HCT116 (cell line): ENCODE measurements at regions not wholly inside any gene's neighbourhood (a gene's known extent, or its start where the extent isn't known, plus 50 kb on each side); places are given as distances from the start of the nearest gene placed in this dataset.

ENCODE experiments used
- ATAC-seq: fragments of 200-7000 bp; cut with Tn5 transposase; 2 replicates; pipeline ENCODE4 v1.9.1; 2020; ENCODE audit warnings: mild to moderate bottlenecking, moderate library complexity
- BruUV-seq: library from RNA; stranded (reverse); fragments of 400-500 nt; replicated peaks from 2 replicates; lab custom pipeline; 2021; lab: Mats Ljungman, UMichigan
- CTCF ChIA-PET: fragments of 300-600 bp; sonication (Branson Sonifier 250); formaldehyde crosslinking; loops from one replicate; lab custom pipeline; 2021; ENCODE audit warnings: antibody characterized with exemption; lab: Charles Lee
- POLR2A ChIA-PET: fragments of 300-600, 350-600 bp; sonication (Branson Sonifier 250); formaldehyde crosslinking; loops from one replicate; lab custom pipeline; 2021; ENCODE audit warnings: antibody characterized with exemption; lab: Charles Lee
- RAD21 ChIA-PET, 2 experiments: fragments of 300-600 bp; sonication (Branson Sonifier 250); formaldehyde crosslinking; loops; one replicate each; lab custom pipeline; 2023; ENCODE audit warnings: low total read pairs in 2 of 2; ENCODE audit not compliant: uncharacterized antibody in 2 of 2, unreplicated experiment in 2 of 2, low non-redundant PET in 1 of 2; lab: Charles Lee
- DNase-seq: peaks from one replicate; pipeline ENCODE4 v3.0.0-alpha.2; 2010; ENCODE audit warnings: low read depth, low spot score
- H2AFZ ChIP-seq: fragments of 200-600 bp; shearing (Covaris generic), sonication (generic); 2 replicates; pipeline ENCODE4 v1.6.1; 2017; ENCODE audit warnings: low read depth, mixed run types, mixed read lengths, antibody characterized with exemption, low read length; ENCODE audit not compliant: poor library complexity, severe bottlenecking
- H3K27ac ChIP-seq: 2 replicates; pipeline ENCODE4 v1.5.1; 2012; ENCODE audit warnings: low read depth, low read length
- H3K27me3 ChIP-seq: fragments of 200-600 bp; sonication (generic); 2 replicates; pipeline ENCODE4 v1.6.1; 2016; ENCODE audit warnings: mixed run types, low read length, mixed read lengths; ENCODE audit not compliant: insufficient read depth
- H3K36me3 ChIP-seq, 2 experiments: fragments of 200-500 bp in 1 of 2; fragments of 200-600 bp in 1 of 2; sonication (Bioruptor generic) in 1 of 2; sonication (generic) in 1 of 2; 2 replicates each; pipeline versions ENCODE4 v1.5.1 to v1.6.1; 2014 to 2016; ENCODE audit warnings: low read length in 2 of 2, inconsistent platforms in 1 of 2, mixed read lengths in 1 of 2, mixed run types in 1 of 2; ENCODE audit not compliant: insufficient read depth in 2 of 2, control insufficient read depth in 1 of 2
- H3K4me1 ChIP-seq, 2 experiments: fragments of 200-600 bp in 1 of 2; sonication (generic) in 1 of 2; 2 replicates each; pipeline versions ENCODE4 v1.5.1 to v1.6.1; 2012 to 2017; ENCODE audit warnings: low read length in 2 of 2, inconsistent platforms in 1 of 2, mild to moderate bottlenecking in 1 of 2, mixed read lengths in 1 of 2, mixed run types in 1 of 2, moderate library complexity in 1 of 2; ENCODE audit not compliant: insufficient read depth in 2 of 2, control insufficient read depth in 1 of 2
- H3K4me2 ChIP-seq: fragments of 200-600 bp; sonication (generic); 2 replicates; pipeline ENCODE4 v1.6.1; 2017; ENCODE audit warnings: mixed run types, low read length, mixed read lengths
- H3K4me3 ChIP-seq, 2 experiments: fragments of 200-600 bp in 1 of 2; sonication (generic) in 1 of 2; replicated peaks in 1 of 2; 2 replicates each; pipeline ENCODE4 v1.5.1; 2011 to 2016; ENCODE audit warnings: low read length in 2 of 2, control low read depth in 1 of 2, low read depth in 1 of 2, mild to moderate bottlenecking in 1 of 2, mixed read lengths in 1 of 2, mixed run types in 1 of 2
- H3K79me2 ChIP-seq: fragments of 200-600 bp; sonication (generic); 2 replicates; pipeline ENCODE4 v1.6.1; 2017; ENCODE audit warnings: mild to moderate bottlenecking, mixed run types, low read length, moderate library complexity, mixed read lengths; ENCODE audit not compliant: insufficient read depth
- H3K9ac ChIP-seq: fragments of 200-600 bp; sonication (generic); 2 replicates; pipeline ENCODE4 v1.6.1; 2016; ENCODE audit warnings: low read length, mixed read lengths
- H3K9me2 ChIP-seq: fragments of 200-600 bp; sonication (generic), shearing (Covaris generic); 2 replicates; pipeline ENCODE4 v1.6.1; 2017; ENCODE audit warnings: mixed run types, mild to moderate bottlenecking, moderate library complexity; ENCODE audit not compliant: insufficient read depth
- H3K9me3 ChIP-seq, 2 experiments: fragments of 200-500 bp in 1 of 2; fragments of 200-600 bp in 1 of 2; sonication (Bioruptor generic) in 1 of 2; sonication (generic) in 1 of 2; 2 replicates each; pipeline ENCODE4 v1.6.1; 2014 to 2017; ENCODE audit warnings: low read length in 2 of 2, mixed read lengths in 2 of 2, inconsistent platforms in 1 of 2, low read depth in 1 of 2, mild to moderate bottlenecking in 1 of 2, mixed run types in 1 of 2, moderate library complexity in 1 of 2; ENCODE audit not compliant: control insufficient read depth in 1 of 2, insufficient read depth in 1 of 2
- H4K20me1 ChIP-seq: fragments of 200-600 bp; sonication (generic), shearing (Covaris generic); 2 replicates; pipeline ENCODE4 v1.6.1; 2017; ENCODE audit warnings: mixed run types, mild to moderate bottlenecking, moderate library complexity; ENCODE audit not compliant: insufficient read depth
- EGR1 ChIP-seq: IDR thresholded peaks from 2 replicates; pipeline ENCODE4 v1.6.1; 2012; ENCODE audit warnings: low read depth
- ELF1 ChIP-seq: IDR thresholded peaks from 2 replicates; pipeline ENCODE4 v1.6.1; 2012; ENCODE audit warnings: low read depth, borderline replicate concordance
- EZH2 ChIP-seq: fragments of 200-600 bp; sonication (generic); IDR thresholded peaks from 2 replicates; pipeline ENCODE4 v1.6.1; 2017; ENCODE audit warnings: antibody characterized with exemption, mixed run types
- FOSL1 ChIP-seq: IDR thresholded peaks from 2 replicates; pipeline ENCODE4 v1.6.1; 2012; ENCODE audit warnings: low read depth
- POLR2AphosphoS5 ChIP-seq: IDR thresholded peaks from 2 replicates; pipeline ENCODE4 v1.6.1; 2011; ENCODE audit warnings: mild to moderate bottlenecking, low read depth, low read length, moderate library complexity
- SIN3A ChIP-seq: IDR thresholded peaks from 2 replicates; pipeline ENCODE4 v1.6.1; 2012; ENCODE audit warnings: low read depth
- SRF ChIP-seq: IDR thresholded peaks from 2 replicates; pipeline ENCODE4 v1.6.1; 2012; ENCODE audit warnings: low read depth
- TCF7L2 ChIP-seq: IDR thresholded peaks from 2 replicates; pipeline ENCODE4 v1.7.0; 2011; ENCODE audit warnings: borderline replicate concordance, inconsistent platforms; ENCODE audit not compliant: insufficient read depth, insufficient read length; ENCODE audit errors: extremely low read depth
- YY1 ChIP-seq: IDR thresholded peaks from 2 replicates; pipeline ENCODE4 v1.6.1; 2011; ENCODE audit warnings: low read length, low read depth, moderate library complexity, mild to moderate bottlenecking; ENCODE audit not compliant: insufficient replicate concordance; ENCODE audit errors: extremely low read depth
- ZFX ChIP-seq: fragments of 450-650 bp; IDR thresholded peaks from 2 replicates; pipeline ENCODE4 v1.6.1; 2017
- intact Hi-C: fragments of 100-400 bp; cut with micrococcal nuclease; formaldehyde crosslinking; loops from 2 replicates; pipeline ENCODE4 v1.10.0; 2022
- TF ChIP-seq, protein P1 (sequence below): IDR thresholded peaks from 2 replicates; pipeline ENCODE4 v1.6.1; 2012; ENCODE audit warnings: low read depth

- CTCF ChIA-PET: no interaction called here
- Histone ChIP-seq H3K4me3 (no peak overlapping the region), H3K9ac (no peak overlapping the region), H3K9me2 (no peaks in the 10 kb centered on the region), H4K20me1 (no peaks in the 10 kb centered on the region), H3K27me3 (peaks cover 29% of the 10 kb centered on the region; the same call in 1 of the 2 replicates), H3K4me1 (no peaks in the 10 kb centered on the region), H3K27ac (no peak overlapping the region), H2AFZ (no peak overlapping the region), H3K36me3 (no peaks in the 10 kb centered on the region), H3K9me3 (no peaks in the 10 kb centered on the region), H3K79me2 (no peaks in the 10 kb centered on the region), H3K4me2 (no peak overlapping the region)
- DNase-seq (no peak), ATAC-seq (no peak)
- BruUV-seq: no TSS peak
- RAD21 ChIA-PET: no interaction called here
- POLR2A ChIA-PET: no interaction called here
- intact Hi-C loops: loop anchor here (10.0 kb wide), 1 partner anchor 253 kb away; no protein-coding TSS in a partner anchor
- TF ChIP-seq ZFX (no peak), SRF (no peak), POLR2AphosphoS5 (no peak), EZH2 (no peak), FOSL1 (no peak), EGR1 (no peak), SIN3A (no peak)
Measured at GRCh38 chr2:167861574-167862193, 385.7 kb downstream of the STK39 start.

DNA sequence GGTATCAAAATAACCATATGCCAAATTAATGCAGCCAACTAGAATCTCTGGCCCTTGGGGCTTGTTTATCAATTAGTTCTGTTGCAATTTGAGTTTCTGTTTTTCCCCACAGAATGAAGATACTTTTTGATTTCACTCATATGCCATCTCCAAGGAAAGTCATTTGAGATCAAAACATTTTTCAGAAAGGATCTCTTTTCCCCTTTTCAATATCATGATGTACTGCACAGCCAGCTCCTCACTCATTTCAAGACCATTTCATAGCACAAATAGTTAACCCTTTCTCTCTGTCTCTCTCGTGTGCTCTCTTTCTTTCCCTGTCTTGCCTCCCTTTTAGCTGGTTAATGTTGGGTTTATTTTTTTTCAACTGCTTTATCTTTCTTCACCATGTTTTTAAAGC lies 387.3 kb downstream of the STK39 start:
- Histone ChIP-seq H2AFZ (no peak overlapping the region), H3K9ac (no peak overlapping the region), H3K27me3 (peaks cover 44% of the 10 kb centered on the region)
- DNase-seq: no peak
- TF ChIP-seq EGR1: no peak
- no peak for TF ChIP-seq SIN3A
- no peak for TF ChIP-seq YY1
- TF ChIP-seq, protein P1, sequence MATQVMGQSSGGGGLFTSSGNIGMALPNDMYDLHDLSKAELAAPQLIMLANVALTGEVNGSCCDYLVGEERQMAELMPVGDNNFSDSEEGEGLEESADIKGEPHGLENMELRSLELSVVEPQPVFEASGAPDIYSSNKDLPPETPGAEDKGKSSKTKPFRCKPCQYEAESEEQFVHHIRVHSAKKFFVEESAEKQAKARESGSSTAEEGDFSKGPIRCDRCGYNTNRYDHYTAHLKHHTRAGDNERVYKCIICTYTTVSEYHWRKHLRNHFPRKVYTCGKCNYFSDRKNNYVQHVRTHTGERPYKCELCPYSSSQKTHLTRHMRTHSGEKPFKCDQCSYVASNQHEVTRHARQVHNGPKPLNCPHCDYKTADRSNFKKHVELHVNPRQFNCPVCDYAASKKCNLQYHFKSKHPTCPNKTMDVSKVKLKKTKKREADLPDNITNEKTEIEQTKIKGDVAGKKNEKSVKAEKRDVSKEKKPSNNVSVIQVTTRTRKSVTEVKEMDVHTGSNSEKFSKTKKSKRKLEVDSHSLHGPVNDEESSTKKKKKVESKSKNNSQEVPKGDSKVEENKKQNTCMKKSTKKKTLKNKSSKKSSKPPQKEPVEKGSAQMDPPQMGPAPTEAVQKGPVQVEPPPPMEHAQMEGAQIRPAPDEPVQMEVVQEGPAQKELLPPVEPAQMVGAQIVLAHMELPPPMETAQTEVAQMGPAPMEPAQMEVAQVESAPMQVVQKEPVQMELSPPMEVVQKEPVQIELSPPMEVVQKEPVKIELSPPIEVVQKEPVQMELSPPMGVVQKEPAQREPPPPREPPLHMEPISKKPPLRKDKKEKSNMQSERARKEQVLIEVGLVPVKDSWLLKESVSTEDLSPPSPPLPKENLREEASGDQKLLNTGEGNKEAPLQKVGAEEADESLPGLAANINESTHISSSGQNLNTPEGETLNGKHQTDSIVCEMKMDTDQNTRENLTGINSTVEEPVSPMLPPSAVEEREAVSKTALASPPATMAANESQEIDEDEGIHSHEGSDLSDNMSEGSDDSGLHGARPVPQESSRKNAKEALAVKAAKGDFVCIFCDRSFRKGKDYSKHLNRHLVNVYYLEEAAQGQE: no peak
- no peak for TF ChIP-seq POLR2AphosphoS5
- TF ChIP-seq ELF1: no peak
- no peak for TF ChIP-seq FOSL1
- TF ChIP-seq TCF7L2: no peak
- TF ChIP-seq, all 23 proteins: peak for 0
- intact Hi-C loops: loop anchor here (10.0 kb wide), 1 partner anchor 255 kb away; no protein-coding TSS in a partner anchor
- Histone ChIP-seq H3K9me2 (no peaks in the 10 kb centered on the region), H4K20me1 (no peaks in the 10 kb centered on the region), H3K4me1 (no peaks in the 10 kb centered on the region), H3K27ac (no peak overlapping the region), H3K36me3 (no peaks in the 10 kb centered on the region), H3K79me2 (no peaks in the 10 kb centered on the region), H3K4me2 (no peak overlapping the region), H3K4me3 (no peak overlapping the region), H3K9me3 (no peaks in the 10 kb centered on the region)
- ChIA-PET CTCF (no interaction called here), RAD21 (no interaction called here), POLR2A (no interaction called here)
- no TSS peak for BruUV-seq
- no peak for ATAC-seq
